ENCODE measurements at regions not wholly inside any gene's neighbourhood (a gene's known extent, or its start where the extent isn't known, plus 50 kb on each side); places are given as distances from the start of the nearest gene placed in this dataset.

- DNase-seq = no peak
Observed at GRCh38 chr5:82330530-82331270, 52.5 kb upstream of the RPS23 start.

- DNase-seq = no peak
Observed at GRCh38 chr5:82329393-82329792, 51.2 kb upstream of the RPS23 start.
